ENCODE measurements at regions not wholly inside any gene's neighbourhood (a gene's known extent, or its start where the extent isn't known, plus 50 kb on each side); places are given as distances from the start of the nearest gene placed in this dataset.
A peak's percentile ranks its signal among the peaks of the same experiment; 100 is the strongest.

- Histone ChIP-seq H3K4me3 (no peak overlapping the region), H3K4me2 (no peak overlapping the region), H3K27ac (no peak overlapping the region), H3K4me1 (no peaks in the 10 kb centered on the region), H3K9me3 (no peaks in the 10 kb centered on the region)
- TF ChIP-seq SMC3 (IDR thresholded peaks at IDR 0.05) (no peak), RAD21 (conservative IDR thresholded peaks at IDR 0.05 in 1 of 2, IDR thresholded peaks at IDR 0.05 in 1 of 2) (no peak)
- ChIA-PET POLR2A (no interaction called here), CTCF (no interaction called here)
- ATAC-seq (no peak), DNase-seq (ENCODE audit: low read depth in 1 of 2, low spot score in 1 of 2) (no peak), FAIRE-seq (no peak)
- WGBS (ENCODE audit: missing lambda C conversion rate), result 22% methylated on average over 1 of the region's 1 CpG
Measured at GRCh38 chr5:40453689-40454088, 226.0 kb upstream of the PTGER4 start.

GRCh38 chr5:40452874-40453624, 226.7 kb upstream of the PTGER4 start:
- 51% methylated on average over 5 of the region's 5 CpGs for WGBS (ENCODE audit: missing lambda C conversion rate)
- ATAC-seq, result no peak

GRCh38 chr5:40447438-40447837, 232.3 kb upstream of the PTGER4 start:
- DNase-seq (ENCODE audit: low read depth in 1 of 2, low spot score in 1 of 2), result no peak
- WGBS (ENCODE audit: missing lambda C conversion rate), result 2% methylated on average over 1 of the region's 1 CpG
- H3K27ac ChIP-seq, result peak overlapping the region in 1 of 2 experiments; percentile 31; a peak in 1 of 6 replicates
- peak; percentile 39 to 42; a peak in 1 of 6 replicates for ATAC-seq
- H3K4me3 ChIP-seq, result no peak overlapping the region
- peak overlapping the region; percentile 53 for H3K4me2 ChIP-seq
- peaks cover 4% of the 10 kb centered on the region; the same call in 1 of the 3 replicates for H3K9me3 ChIP-seq
- no peak for TF ChIP-seq EHMT2 (IDR thresholded peaks at IDR 0.05; ENCODE audit: low read depth)
- TF ChIP-seq HOXB5 (CRISPR knock-in tag; IDR thresholded peaks at IDR 0.05), result no peak
- no peak for TF ChIP-seq ESRRA (IDR thresholded peaks at IDR 0.05; ENCODE audit: borderline replicate concordance, low read length)
- no peak for TF ChIP-seq KDM1A (IDR thresholded peaks at IDR 0.05; ENCODE audit: low read depth)
- no peak for TF ChIP-seq ZC3H11A (IDR thresholded peaks at IDR 0.05)
- TF ChIP-seq CEBPB (IDR thresholded peaks at IDR 0.05), result no peak
- no peak for TF ChIP-seq RARB (CRISPR knock-in tag; IDR thresholded peaks at IDR 0.05)
- TF ChIP-seq NFE2L2 (conservative IDR thresholded peaks at IDR 0.05; ENCODE audit: low read length), result no peak
- no peak for TF ChIP-seq MAZ (IDR thresholded peaks at IDR 0.05; ENCODE audit: borderline replicate concordance, low read depth, low read length)
- no peak for TF ChIP-seq HES2 (IDR thresholded peaks at IDR 0.05)
- TF ChIP-seq REST (IDR thresholded peaks at IDR 0.05), result no peak
- no peak for TF ChIP-seq FOSB (CRISPR knock-in tag; IDR thresholded peaks at IDR 0.05)
- no peak for TF ChIP-seq MAFK (IDR thresholded peaks at IDR 0.05; ENCODE audit: partially characterized antibody)
- TF ChIP-seq TP53 (CRISPR knock-in tag; IDR thresholded peaks at IDR 0.05), result no peak
- TF ChIP-seq ZNF302 (CRISPR knock-in tag; IDR thresholded peaks at IDR 0.05), result no peak
- no peak for TF ChIP-seq JUN (IDR thresholded peaks at IDR 0.05)
- POLR2A ChIA-PET, result no interaction called here
- H3K4me1 ChIP-seq, result peaks cover 12% of the 10 kb centered on the region
- FAIRE-seq, result no peak
- CTCF ChIA-PET, result interaction anchor here (0.6 kb wide), 1 partner anchor 108 kb away, joined by 3 read pairs; no protein-coding TSS in a partner anchor

More at GRCh38 chr5:40452874-40453624, 226.7 kb upstream of the PTGER4 start:
- no peak for FAIRE-seq
- TF ChIP-seq BHLHE40 (IDR thresholded peaks at IDR 0.05; ENCODE audit: low read depth, low read length) (no peak), RFX5 (IDR thresholded peaks at IDR 0.05) (no peak), ZC3H11A (IDR thresholded peaks at IDR 0.05) (no peak), NFE2L2 (conservative IDR thresholded peaks at IDR 0.05; ENCODE audit: low read length) (no peak), USF2 (IDR thresholded peaks at IDR 0.05) (no peak), RCOR1 (IDR thresholded peaks at IDR 0.05; ENCODE audit: low read depth, low read length) (no peak), TP53 (CRISPR knock-in tag; IDR thresholded peaks at IDR 0.05) (no peak), ESRRA (IDR thresholded peaks at IDR 0.05; ENCODE audit: borderline replicate concordance, low read length) (no peak), CEBPB (IDR thresholded peaks at IDR 0.05) (no peak), MAZ (IDR thresholded peaks at IDR 0.05; ENCODE audit: borderline replicate concordance, low read depth, low read length) (no peak), CHD2 (IDR thresholded peaks at IDR 0.05; ENCODE audit: low read length, partially characterized antibody) (no peak), MYC (IDR thresholded peaks at IDR 0.05; ENCODE audit: borderline replicate concordance, low read length) (no peak), SREBF2 (IDR thresholded peaks at IDR 0.05) (no peak), E2F6 (IDR thresholded peaks at IDR 0.05; ENCODE audit: borderline replicate concordance, low read depth) (no peak), HOXB13 (CRISPR knock-in tag; IDR thresholded peaks at IDR 0.05; ENCODE audit: low read depth) (no peak)
- DNase-seq (ENCODE audit: low read depth in 1 of 2, low spot score in 1 of 2), result no peak
- H3K4me2 ChIP-seq, result no peak overlapping the region
- no peak overlapping the region for H3K4me3 ChIP-seq
- ChIA-PET POLR2A (no interaction called here), CTCF (no interaction called here)
- no peaks in the 10 kb centered on the region for H3K4me1 ChIP-seq
- H3K9me3 ChIP-seq, result no peaks in the 10 kb centered on the region
- no peak overlapping the region for H3K27ac ChIP-seq
